ENCODE measurements at regions not wholly inside any gene's neighbourhood (a gene's known extent, or its start where the extent isn't known, plus 50 kb on each side); places are given as distances from the start of the nearest gene placed in this dataset.
"Not testable (repeated sequence)": the region's sequence is repeated elsewhere in the genome, so short reads cannot be mapped to it uniquely, and the experiment has no call there.

- peak; percentile 49 for DNase-seq
Observed at GRCh38 chr12:65741656-65742017, 82.6 kb upstream of the HMGA2 start.

DNA sequence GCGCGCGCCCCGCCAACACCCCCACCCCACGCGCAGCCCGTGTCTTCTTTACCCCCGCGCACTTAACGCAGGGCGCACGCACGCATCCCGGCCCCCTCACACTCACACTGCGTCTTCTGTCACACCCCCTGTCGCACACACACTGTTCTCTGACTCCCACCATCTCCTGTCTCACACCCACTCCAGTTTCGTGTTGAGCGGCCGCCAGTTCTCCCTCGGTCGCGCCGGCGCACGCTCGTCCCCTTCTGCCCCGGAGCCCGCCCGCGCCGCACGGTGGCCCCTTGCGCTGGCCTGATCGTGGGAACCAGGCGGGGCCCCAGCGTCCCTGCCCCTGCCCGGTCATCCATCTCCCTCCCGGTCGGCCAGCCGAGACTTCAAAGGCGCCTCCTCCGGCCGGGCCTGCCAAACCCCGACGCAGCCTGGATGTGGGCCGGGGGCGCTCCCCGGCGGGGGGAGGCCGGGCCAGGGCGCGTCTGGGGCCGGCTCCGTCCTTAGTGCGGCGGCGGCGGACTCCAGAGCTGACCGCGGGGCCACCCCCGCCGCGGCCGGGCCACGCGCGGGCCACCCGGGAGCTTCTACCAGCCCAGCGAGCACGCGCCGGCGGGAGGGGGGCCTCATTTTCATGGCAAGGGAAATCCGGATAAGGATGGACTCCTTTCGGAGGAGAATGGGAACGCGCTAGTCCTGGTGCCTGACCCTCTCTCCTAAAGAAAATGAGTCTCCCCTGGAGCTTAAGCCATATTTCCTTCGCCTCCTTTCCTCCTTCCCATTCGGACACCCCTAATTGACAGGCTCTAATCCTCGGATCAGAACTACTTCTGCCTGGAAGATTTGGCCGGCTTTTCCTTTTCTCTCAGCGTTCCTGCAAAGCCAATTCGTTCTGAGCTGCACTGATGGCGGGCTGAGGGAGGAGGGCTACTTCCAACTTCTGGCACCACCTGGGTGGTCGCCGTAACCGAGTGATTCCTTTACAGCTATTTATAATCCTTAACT is 82.0 kb upstream of the HMGA2 start:
- DNase-seq = peak; percentile 50

GRCh38 chr12:65744236-65744840 is 79.9 kb upstream of the HMGA2 start:
- not testable (repeated sequence) for DNase-seq

DNA sequence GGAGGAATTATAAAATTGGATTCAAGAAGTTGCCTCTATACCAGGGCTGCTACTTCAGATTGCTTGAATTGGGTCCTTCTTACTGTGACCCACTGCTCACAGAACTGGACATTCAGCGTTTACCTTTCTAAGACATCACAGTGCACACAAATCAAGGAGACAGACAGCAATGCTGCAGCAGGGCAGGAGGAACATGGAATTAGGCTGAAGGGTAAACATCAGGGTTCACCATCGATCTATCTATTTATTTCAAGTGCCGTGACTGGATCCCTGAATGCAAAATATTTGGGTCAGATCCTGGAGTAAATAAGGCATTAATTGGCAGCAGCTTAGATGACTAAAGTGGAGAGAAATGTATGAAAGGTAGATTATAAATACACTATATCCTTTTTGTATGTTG is 76.9 kb upstream of the HMGA2 start:
- no peak for DNase-seq

GRCh38 chr12:65748332-65748731 is 76.0 kb upstream of the HMGA2 start:
- DNase-seq = no peak

GRCh38 chr12:65754290-65754689 is 70.0 kb upstream of the HMGA2 start:
- DNase-seq = no peak

GRCh38 chr12:65754744-65755595 is 69.3 kb upstream of the HMGA2 start:
- DNase-seq = no peak

DNA sequence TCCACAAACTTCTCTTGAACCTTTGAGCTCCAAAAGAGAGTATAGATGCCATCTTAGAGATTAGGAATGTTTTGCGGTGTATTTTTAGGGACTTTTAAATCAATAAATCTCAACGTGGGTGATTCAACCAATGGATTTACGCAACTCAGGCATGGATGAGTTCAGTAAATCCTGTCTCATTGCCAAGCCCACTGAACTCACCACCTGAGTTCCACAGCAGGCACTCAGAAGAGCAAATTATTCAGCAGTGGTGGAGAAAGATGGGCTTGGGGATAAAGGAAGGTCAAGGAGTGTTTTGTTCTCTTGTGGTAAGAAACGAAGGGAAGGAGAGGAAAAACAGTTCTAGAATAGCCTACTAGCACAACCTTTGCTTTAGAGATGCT is 68.7 kb upstream of the HMGA2 start:
- DNase-seq = no peak

DNA sequence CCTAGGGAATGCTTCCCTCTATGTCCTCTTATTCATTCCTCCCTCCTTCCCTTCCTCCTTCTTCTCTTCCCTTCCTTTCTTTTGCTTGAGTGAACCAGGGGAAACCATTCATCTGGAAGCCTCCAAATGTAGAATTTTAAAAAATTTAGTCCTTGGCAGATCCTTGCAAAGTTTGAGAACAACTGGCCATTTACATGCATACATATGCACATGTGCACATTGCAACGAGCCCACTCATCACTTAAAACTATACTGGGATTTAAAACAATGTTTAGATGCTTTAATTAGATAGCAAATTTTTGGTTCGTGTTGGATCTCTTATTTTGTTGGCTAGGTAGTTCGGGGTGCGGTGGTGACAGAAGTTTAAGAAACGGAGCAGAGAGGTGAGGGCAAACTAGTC is 68.0 kb upstream of the HMGA2 start:
- no peak for DNase-seq

DNA sequence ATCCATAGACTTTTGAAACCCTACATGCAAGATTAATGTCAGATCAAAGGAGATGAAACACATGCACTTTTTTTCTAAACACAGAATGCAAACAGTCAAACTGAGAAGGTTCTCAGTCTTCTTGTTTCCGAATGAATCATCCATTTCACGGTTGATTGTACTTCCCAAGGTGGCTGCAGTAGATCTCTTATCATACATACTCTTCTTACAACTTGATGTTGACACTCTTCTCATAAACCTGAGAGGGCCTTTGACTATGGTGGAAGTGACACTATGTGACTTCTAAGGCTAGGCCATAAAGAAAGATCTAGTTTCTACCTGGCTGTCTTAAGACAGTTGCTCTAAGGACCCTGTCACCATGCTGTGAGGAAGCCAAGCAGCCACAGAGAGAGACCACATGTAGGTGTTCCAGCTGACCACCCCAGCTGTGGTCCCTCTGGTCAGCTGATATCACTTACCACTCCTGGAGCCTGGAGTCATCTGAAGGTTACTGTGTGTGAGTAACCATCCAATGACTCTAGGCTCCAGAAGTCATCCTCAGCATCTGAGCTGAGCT is 67.2 kb upstream of the HMGA2 start:
- peak; percentile 47 for DNase-seq

DNA sequence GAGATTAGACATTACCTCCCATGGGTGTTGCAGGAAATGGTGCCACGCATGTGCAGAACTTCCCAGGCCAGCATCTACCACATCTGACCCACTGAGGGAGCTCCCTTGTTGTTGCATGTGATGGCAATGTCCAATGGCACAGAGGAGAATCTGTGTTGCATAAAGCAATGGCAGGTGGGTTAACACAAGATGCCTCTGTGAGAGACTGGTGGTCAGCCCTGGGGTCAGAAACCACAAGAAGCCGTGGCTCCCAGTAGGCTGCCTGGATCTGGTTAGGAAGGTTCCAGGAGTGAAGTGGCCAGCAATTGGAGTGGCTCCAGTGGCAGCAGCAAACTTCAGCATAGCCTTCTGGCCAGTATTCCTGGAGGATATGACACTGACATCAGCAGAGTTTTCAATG is 65.9 kb upstream of the HMGA2 start:
- no peak for DNase-seq

DNA sequence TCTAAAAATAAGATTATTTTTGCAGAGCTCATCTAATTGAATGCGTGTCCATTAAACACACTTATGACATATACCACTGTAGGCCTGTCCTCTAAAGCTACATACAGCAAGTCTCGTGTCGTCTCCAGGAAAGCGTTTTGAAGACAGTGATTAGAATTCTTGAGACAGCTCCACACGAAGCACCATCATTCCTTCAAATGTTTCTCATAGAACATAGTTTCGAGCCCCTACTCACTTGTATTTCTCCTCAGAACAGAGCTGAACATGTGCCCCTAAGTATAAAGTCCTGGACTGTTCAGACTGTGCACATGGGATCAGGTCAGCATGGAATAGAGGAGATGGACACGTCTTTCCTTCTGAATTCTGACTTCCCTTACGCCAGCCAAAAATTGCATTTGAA is 64.5 kb upstream of the HMGA2 start:
- no peak for DNase-seq

- no peak for DNase-seq
Observed at GRCh38 chr12:65761301-65761700, 63.0 kb upstream of the HMGA2 start.

DNA sequence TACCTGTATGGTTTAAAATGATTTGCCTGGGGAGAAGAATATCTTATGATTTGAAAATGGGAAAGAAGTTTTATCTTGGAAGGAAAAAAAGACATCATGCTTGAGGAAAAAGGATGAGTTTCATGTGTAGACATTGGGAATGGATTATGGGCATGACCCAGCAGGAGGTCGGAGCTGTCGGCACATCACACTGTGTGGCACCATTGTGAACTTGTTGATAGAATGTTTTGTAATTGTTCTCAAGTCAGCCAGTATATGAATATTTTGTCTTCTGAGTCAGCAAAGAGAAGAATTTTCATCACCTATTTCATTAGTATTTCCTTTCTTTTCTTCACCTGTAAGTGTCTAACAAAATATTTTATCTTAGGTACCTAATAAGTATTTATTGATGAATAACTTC is 60.0 kb upstream of the HMGA2 start:
- no peak for DNase-seq

GRCh38 chr12:65765436-65765813 is 58.9 kb upstream of the HMGA2 start:
- no peak for DNase-seq

DNA sequence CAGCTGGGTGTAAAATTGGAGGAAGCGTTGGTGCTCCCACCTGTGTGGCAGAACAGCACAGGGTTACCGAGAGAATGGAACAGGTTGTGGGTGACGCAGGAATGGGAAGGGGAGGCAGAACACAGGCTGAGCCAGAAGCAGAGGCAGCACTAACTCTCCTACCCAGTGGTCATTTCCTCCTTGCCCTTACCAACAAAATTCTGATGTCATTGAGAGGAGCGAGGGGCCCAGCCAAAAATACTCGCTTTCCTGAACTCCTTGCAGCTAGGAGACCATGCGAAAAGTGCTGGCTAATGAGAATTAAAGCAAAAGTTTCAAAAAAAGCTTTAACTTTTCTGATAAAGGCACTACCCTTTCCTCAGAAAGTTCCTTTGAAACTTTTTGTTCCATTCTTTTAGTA is 54.4 kb upstream of the HMGA2 start:
- DNase-seq = no peak

Data from DMS53 (cell line).